CD4-positive, alpha-beta T cell treated with Interferon alpha-2 for 1 hour (primary cell): ENCODE measurements at regions not wholly inside any gene's neighbourhood (a gene's known extent, or its start where the extent isn't known, plus 50 kb on each side); places are given as distances from the start of the nearest gene placed in this dataset.

Experiments used
- DNase-seq, 2 donors: peaks; one replicate each; pipeline ENCODE4 v3.0.0-alpha.2; 2020 to 2022

GRCh38 chr20:20824924-20825584 lies 112.6 kb upstream of the RALGAPA2 start:
- peak; percentile 47 for DNase-seq

- DNase-seq = peak in 1 of 2 donors; percentile 6
These were observed 111.0 kb upstream of the RALGAPA2 start for GRCh38 chr20:20823476-20823881.

- DNase-seq = no peak
These were observed 109.2 kb upstream of the RALGAPA2 start for GRCh38 chr20:20821484-20822260.

- no peak for DNase-seq
These were observed 108.5 kb upstream of the RALGAPA2 start for GRCh38 chr20:20820785-20821483.

GRCh38 chr20:20820104-20820503 lies 107.7 kb upstream of the RALGAPA2 start:
- no peak for DNase-seq

- no peak for DNase-seq
These were observed 104.7 kb upstream of the RALGAPA2 start for GRCh38 chr20:20816969-20817755.

- DNase-seq = no peak
These were observed 103.4 kb upstream of the RALGAPA2 start for GRCh38 chr20:20815711-20816455.

- DNase-seq = no peak
These were observed 102.2 kb upstream of the RALGAPA2 start for GRCh38 chr20:20814685-20815084.

GRCh38 chr20:20812136-20812535 lies 99.7 kb upstream of the RALGAPA2 start:
- DNase-seq = no peak

- DNase-seq = no peak
These were observed 95.6 kb upstream of the RALGAPA2 start for GRCh38 chr20:20808016-20808415.

- no peak for DNase-seq
These were observed 94.0 kb upstream of the RALGAPA2 start for GRCh38 chr20:20806121-20807095.

GRCh38 chr20:20803011-20803410 lies 90.6 kb upstream of the RALGAPA2 start:
- DNase-seq = no peak

GRCh38 chr20:20802328-20802727 lies 89.9 kb upstream of the RALGAPA2 start:
- DNase-seq = no peak

- DNase-seq = no peak
These were observed 87.4 kb upstream of the RALGAPA2 start for GRCh38 chr20:20799716-20800312.

GRCh38 chr20:20797521-20798310 lies 85.3 kb upstream of the RALGAPA2 start:
- DNase-seq = no peak

GRCh38 chr20:20796766-20797440 lies 84.5 kb upstream of the RALGAPA2 start:
- DNase-seq = no peak

GRCh38 chr20:20795721-20796120 lies 83.3 kb upstream of the RALGAPA2 start:
- no peak for DNase-seq

GRCh38 chr20:20795119-20795518 lies 82.7 kb upstream of the RALGAPA2 start:
- DNase-seq = no peak

- DNase-seq = no peak
These were observed 81.1 kb upstream of the RALGAPA2 start for GRCh38 chr20:20793591-20793990.
